SU-DHL-6 (cell line): ENCODE measurements at regions not wholly inside any gene's neighbourhood (a gene's known extent, or its start where the extent isn't known, plus 50 kb on each side); places are given as distances from the start of the nearest gene placed in this dataset.

ENCODE experiments used
- H2AFZ ChIP-seq: fragments of 200-600 bp; sonication (generic); 2 replicates; pipeline ENCODE4 v1.6.1; 2014; ENCODE audit warnings: low read depth, mild to moderate bottlenecking, moderate library complexity, mixed read lengths, antibody characterized with exemption, low read length; ENCODE audit not compliant: severe bottlenecking
- H3F3A ChIP-seq: fragments of 200-600 bp; shearing (Covaris generic); 2 replicates; pipeline ENCODE4 v1.6.0; 2016; ENCODE audit warnings: antibody characterized with exemption, mild to moderate bottlenecking; ENCODE audit not compliant: insufficient read depth
- H3K27ac ChIP-seq: fragments of 200-600 bp; sonication (generic); 2 replicates; pipeline ENCODE4 v1.5.1; 2016; ENCODE audit warnings: low read depth, mild to moderate bottlenecking, low read length, moderate library complexity, mixed read lengths
- H3K27me3 ChIP-seq: fragments of 200-600 bp; sonication (generic), shearing (Covaris generic); 2 replicates; pipeline ENCODE4 v1.6.0; 2014; ENCODE audit warnings: mild to moderate bottlenecking, low read length
- H3K36me3 ChIP-seq: fragments of 200-600 bp; sonication (generic); 2 replicates; pipeline ENCODE4 v1.6.1; 2014; ENCODE audit warnings: mild to moderate bottlenecking, low read length, mixed read lengths
- H3K4me2 ChIP-seq: fragments of 300-600, 200-600 bp; shearing (Covaris generic), sonication (generic); 2 replicates; pipeline ENCODE4 v1.6.0; 2014; ENCODE audit warnings: low read length, low read depth, mild to moderate bottlenecking; ENCODE audit not compliant: poor library complexity, severe bottlenecking
- H3K4me3 ChIP-seq: fragments of 200-600 bp; sonication (generic); 2 replicates; pipeline ENCODE4 v1.5.1; 2014; ENCODE audit warnings: antibody characterized with exemption, low read length, mild to moderate bottlenecking, mixed read lengths; ENCODE audit not compliant: insufficient read depth, poor library complexity, severe bottlenecking
- H3K79me2 ChIP-seq: fragments of 200-600 bp; sonication (generic); 2 replicates; pipeline ENCODE4 v1.6.1; 2014; ENCODE audit warnings: mild to moderate bottlenecking, low read length, moderate library complexity; ENCODE audit not compliant: insufficient read depth
- H3K9ac ChIP-seq: fragments of 200-600 bp; sonication (generic); 2 replicates; pipeline ENCODE4 v1.7.0; 2014; ENCODE audit warnings: mild to moderate bottlenecking, low read length
- H3K9me2 ChIP-seq: fragments of 200-600 bp; sonication (generic); replicated peaks from 2 replicates; pipeline ENCODE4 v1.6.1; 2014; ENCODE audit warnings: low read length; ENCODE audit not compliant: insufficient read depth
- H3K9me3 ChIP-seq: fragments of 200-600 bp; sonication (generic); 2 replicates; pipeline ENCODE4 v1.6.1; 2014; ENCODE audit warnings: low read length, mixed read lengths; ENCODE audit not compliant: insufficient read depth
- H4K20me1 ChIP-seq: fragments of 200-600 bp; sonication (generic); 2 replicates; pipeline ENCODE4 v1.6.1; 2014; ENCODE audit warnings: low read depth, mild to moderate bottlenecking, antibody characterized with exemption, low read length, moderate library complexity, mixed read lengths
- CTCF ChIP-seq: fragments of 200-600 bp; sonication (generic); IDR thresholded peaks from one replicate; pipeline ENCODE4 v1.5.1; 2017; ENCODE audit warnings: antibody characterized with exemption, mild to moderate bottlenecking, low read length, moderate library complexity; ENCODE audit not compliant: insufficient read depth, poor library complexity, severe bottlenecking
- EZH2phosphoT487 ChIP-seq: fragments of 200-600 bp; sonication (generic), shearing (Covaris generic); conservative IDR thresholded peaks from 2 replicates; pipeline ENCODE4 v1.6.1; 2018; ENCODE audit warnings: mild to moderate bottlenecking, antibody characterized with exemption, low read length, moderate library complexity, mixed read lengths

GRCh38 chr9:120212853-120213200 lies 367.1 kb downstream of the CDK5RAP2 start:
- H3F3A ChIP-seq = no peaks in the 10 kb centered on the region
- no peak overlapping the region for H3K4me2 ChIP-seq
- H3K36me3 ChIP-seq = no peaks in the 10 kb centered on the region
- peaks cover 2% of the 10 kb centered on the region; the same call in 1 of the 2 replicates for H3K27me3 ChIP-seq
- no peaks in the 10 kb centered on the region for H3K9me2 ChIP-seq
- H3K9me3 ChIP-seq = no peaks in the 10 kb centered on the region
- no peak overlapping the region for H2AFZ ChIP-seq
- TF ChIP-seq CTCF (no peak), EZH2phosphoT487 (no peak)
- no peak overlapping the region for H3K9ac ChIP-seq
- no peak overlapping the region for H3K4me3 ChIP-seq
- H3K79me2 ChIP-seq = no peaks in the 10 kb centered on the region
- no peaks in the 10 kb centered on the region for H4K20me1 ChIP-seq
- H3K27ac ChIP-seq = no peak overlapping the region

DNA sequence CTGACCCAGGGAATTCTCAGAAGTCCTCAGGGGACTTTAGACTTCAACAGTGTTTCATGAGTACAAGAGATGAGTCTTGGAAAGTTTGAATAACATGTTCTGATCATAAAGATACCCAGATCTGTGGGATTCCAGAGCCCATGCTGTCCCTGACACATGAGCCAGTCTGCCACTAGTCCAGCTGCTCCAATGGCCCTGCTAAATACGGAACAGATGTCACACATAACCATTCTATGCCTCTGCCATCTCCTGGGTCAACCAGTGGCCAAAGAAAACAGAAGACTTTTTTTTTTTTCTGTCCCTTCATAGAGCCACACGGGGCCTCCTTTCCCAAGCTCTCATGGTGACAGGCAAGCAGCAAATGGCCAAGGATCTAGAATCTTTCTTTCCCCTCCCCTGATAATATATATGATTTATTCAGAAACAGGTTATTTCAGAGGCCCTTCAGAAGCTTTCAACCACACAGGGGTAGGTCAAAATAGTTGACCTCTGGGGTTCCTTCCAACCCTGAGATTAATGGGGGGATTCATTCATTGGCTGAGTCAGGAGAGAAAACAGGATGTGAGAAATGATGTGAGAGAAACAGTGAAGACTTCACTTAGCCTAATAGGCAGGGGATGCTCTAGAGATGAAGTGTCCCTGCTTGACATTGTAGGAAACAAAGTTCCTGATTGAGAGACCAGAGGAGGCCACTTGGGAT lies 367.7 kb downstream of the CDK5RAP2 start:
- Histone ChIP-seq H3K27ac (no peak overlapping the region), H3K36me3 (no peaks in the 10 kb centered on the region), H3K9ac (no peak overlapping the region), H4K20me1 (no peaks in the 10 kb centered on the region), H3K9me2 (no peaks in the 10 kb centered on the region), H3K4me2 (no peak overlapping the region), H3K27me3 (peaks cover 2% of the 10 kb centered on the region; the same call in 1 of the 2 replicates), H3K4me3 (no peak overlapping the region), H3K79me2 (no peaks in the 10 kb centered on the region), H3K9me3 (no peaks in the 10 kb centered on the region), H2AFZ (no peak overlapping the region), H3F3A (no peaks in the 10 kb centered on the region)
- TF ChIP-seq EZH2phosphoT487 (no peak), CTCF (no peak)

DNA sequence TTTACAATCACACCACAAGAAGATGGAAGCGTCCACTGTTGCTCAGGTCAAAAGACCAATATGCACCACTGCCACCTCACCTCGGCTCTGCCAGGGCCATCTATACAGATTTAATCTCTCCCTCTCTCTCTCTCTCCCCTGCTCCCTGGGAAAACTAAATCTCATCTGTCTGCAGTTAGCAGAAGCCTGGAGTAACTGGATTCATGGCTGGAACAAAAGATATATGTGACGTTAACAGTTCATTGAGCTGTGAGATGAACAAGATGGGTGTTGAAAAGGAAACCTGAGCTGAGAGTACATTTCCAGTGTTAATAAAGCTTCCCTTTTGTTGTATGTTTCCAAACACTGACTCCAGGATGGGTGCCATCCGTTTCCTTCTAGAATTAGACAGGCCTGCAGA lies 369.7 kb downstream of the CDK5RAP2 start:
- Histone ChIP-seq H3K36me3 (no peaks in the 10 kb centered on the region), H3K27me3 (peaks cover 2% of the 10 kb centered on the region; the same call in 1 of the 2 replicates), H3K79me2 (no peaks in the 10 kb centered on the region), H3F3A (no peaks in the 10 kb centered on the region), H3K27ac (no peak overlapping the region), H3K9me2 (no peaks in the 10 kb centered on the region), H2AFZ (no peak overlapping the region), H4K20me1 (no peaks in the 10 kb centered on the region), H3K9me3 (no peaks in the 10 kb centered on the region), H3K4me3 (no peak overlapping the region), H3K9ac (no peak overlapping the region), H3K4me2 (no peak overlapping the region)
- TF ChIP-seq EZH2phosphoT487 (no peak), CTCF (no peak)
